Kidney (tissue), 13 donors: ENCODE measurements at regions not wholly inside any gene's neighbourhood (a gene's known extent, or its start where the extent isn't known, plus 50 kb on each side); places are given as distances from the start of the nearest gene placed in this dataset.

Experiments used
- DNase-seq, 5 donors: peaks; one replicate each; pipeline ENCODE4 v3.0.0-alpha.2; 2013 to 2020
- FAIRE-seq: peaks from 2 replicates; lab custom pipeline; 2012; peaks lifted over from hg19 to GRCh38; lab: Jason Lieb, UNC
- H3K27ac ChIP-seq, 2 donors: one replicate each; pipeline ENCODE4 v1.7.0; 2013; ENCODE audit warnings: low read depth in 2 of 2, low read length in 2 of 2, inconsistent platforms in 1 of 2
- H3K27me3 ChIP-seq: one replicate; pipeline ENCODE4 v1.7.1; 2013; ENCODE audit warnings: low read length, inconsistent platforms; ENCODE audit not compliant: control insufficient read depth, insufficient read depth
- H3K36me3 ChIP-seq, 3 donors: one replicate each; pipeline versions ENCODE4 v1.7.0 to v1.7.1; 2013; ENCODE audit warnings: low read length in 3 of 3, control low read depth in 1 of 3, inconsistent platforms in 1 of 3; ENCODE audit not compliant: insufficient read depth in 3 of 3, control insufficient read depth in 2 of 3
- H3K4me1 ChIP-seq, 3 donors: one replicate each; pipeline versions ENCODE4 v1.7.0 to v1.7.1; 2013; ENCODE audit warnings: low read length in 3 of 3, inconsistent platforms in 1 of 3, low read depth in 1 of 3; ENCODE audit not compliant: control insufficient read depth in 2 of 3, insufficient read depth in 2 of 3
- H3K4me3 ChIP-seq, 3 donors: one replicate each; pipeline versions ENCODE4 v1.7.0 to v1.8.1; 2013; ENCODE audit warnings: low read length in 3 of 3, control low read depth in 1 of 3, inconsistent platforms in 1 of 3
- H3K9ac ChIP-seq, 3 donors: one replicate each; pipeline versions ENCODE4 v1.7.0 to v1.7.1; 2013; ENCODE audit warnings: low read length in 3 of 3, control low read depth in 1 of 3, inconsistent platforms in 1 of 3
- H3K9me3 ChIP-seq, 3 donors: one replicate each; pipeline versions ENCODE4 v1.7.0 to v1.7.1; 2013; ENCODE audit warnings: low read length in 3 of 3, control low read depth in 1 of 3, inconsistent platforms in 1 of 3; ENCODE audit not compliant: control insufficient read depth in 2 of 3, insufficient read depth in 1 of 3
- CTCF ChIP-seq: IDR thresholded peaks from 3 replicates; pipeline ENCODE4 v1.5.1; 2012; ENCODE audit warnings: mild to moderate bottlenecking, moderate library complexity, borderline replicate concordance; ENCODE audit not compliant: insufficient read depth; ENCODE audit errors: extremely low read depth
- intact Hi-C: fragments of 100-400 bp; cut with DNase I; formaldehyde crosslinking; loops from one replicate; pipeline ENCODE4 v1.11.1; 2022
- donor health status: control.
- donor health status: control.
- donor health status: control.
- donor health status: control.
- donor health status: control.
- donor health status: DM: yes; HTN: yes; CAD: no.
- donor health status: Normal renal cell carcinoma (clear cell type).

DNA sequence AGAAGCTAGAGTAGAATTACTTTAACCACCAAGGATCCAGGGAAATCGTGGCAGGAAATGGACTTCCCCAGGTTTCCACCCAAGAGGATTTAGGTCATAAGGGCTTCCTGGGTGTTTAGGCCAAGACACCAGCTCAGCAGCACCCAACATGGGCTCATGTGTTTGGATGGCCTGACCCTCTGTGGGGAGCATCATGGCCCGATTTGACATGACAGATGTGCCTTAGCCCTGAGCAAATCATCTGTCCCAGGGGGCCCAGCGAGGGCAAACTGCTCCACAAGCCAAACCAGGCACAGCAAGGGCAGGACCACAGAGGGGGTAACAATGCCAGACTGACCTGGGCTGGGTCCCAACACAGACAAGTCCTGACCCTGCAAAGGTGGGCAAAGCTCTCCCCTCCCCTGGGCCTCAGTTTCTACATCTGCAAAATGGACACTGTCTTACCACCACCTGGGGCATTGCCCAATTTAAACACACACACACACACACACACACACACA, 232.8 kb downstream of the MATN1 start:
- Histone ChIP-seq H3K4me3 (no peak overlapping the region), H3K9me3 (no peaks in the 10 kb centered on the region), H3K4me1 (no peaks in the 10 kb centered on the region), H3K9ac (no peak overlapping the region), H3K36me3 (no peaks in the 10 kb centered on the region), H3K27me3 (no peaks in the 10 kb centered on the region), H3K27ac (no peak overlapping the region)
- DNase-seq (no peak), FAIRE-seq (no peak)
- TF ChIP-seq CTCF, result no peak
- intact Hi-C loops, result no loop called here

DNA sequence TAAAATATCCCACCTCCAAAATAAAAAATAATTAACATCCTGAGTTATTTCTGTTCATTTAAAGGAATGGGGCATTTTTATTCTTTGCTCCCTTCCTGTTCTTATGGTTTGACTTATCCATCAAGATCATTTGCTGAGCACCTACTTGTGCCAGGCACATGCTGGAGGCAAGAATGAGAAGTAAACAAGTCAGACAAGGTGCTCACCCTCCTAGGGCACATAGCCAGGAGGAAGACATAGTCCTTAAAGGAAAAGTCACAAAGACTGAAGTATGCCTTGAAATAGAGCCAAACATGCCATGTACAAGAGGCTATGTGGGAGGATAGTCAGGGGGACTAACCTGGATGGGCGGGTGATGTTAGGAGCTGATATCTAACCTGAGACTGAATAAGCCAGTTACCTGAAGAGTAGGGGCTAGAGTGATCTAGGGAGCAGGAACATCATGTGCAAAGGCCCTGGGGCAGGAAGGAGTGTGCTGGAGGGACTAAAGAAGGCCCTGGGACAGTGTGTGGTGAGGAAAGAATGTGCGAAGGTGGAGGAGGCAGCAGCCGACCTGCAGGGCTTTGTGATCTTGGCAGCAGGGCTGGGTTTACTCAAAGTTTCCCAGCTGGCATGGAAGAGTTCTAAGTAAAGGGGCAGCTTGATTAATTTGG, 233.5 kb downstream of the MATN1 start:
- intact Hi-C loops, result no loop called here
- Histone ChIP-seq H3K9ac (no peak overlapping the region), H3K4me1 (no peaks in the 10 kb centered on the region), H3K9me3 (no peaks in the 10 kb centered on the region), H3K27ac (no peak overlapping the region), H3K4me3 (no peak overlapping the region), H3K27me3 (no peaks in the 10 kb centered on the region), H3K36me3 (no peaks in the 10 kb centered on the region)
- no peak for DNase-seq
- no peak for TF ChIP-seq CTCF
- FAIRE-seq, result no peak

DNA sequence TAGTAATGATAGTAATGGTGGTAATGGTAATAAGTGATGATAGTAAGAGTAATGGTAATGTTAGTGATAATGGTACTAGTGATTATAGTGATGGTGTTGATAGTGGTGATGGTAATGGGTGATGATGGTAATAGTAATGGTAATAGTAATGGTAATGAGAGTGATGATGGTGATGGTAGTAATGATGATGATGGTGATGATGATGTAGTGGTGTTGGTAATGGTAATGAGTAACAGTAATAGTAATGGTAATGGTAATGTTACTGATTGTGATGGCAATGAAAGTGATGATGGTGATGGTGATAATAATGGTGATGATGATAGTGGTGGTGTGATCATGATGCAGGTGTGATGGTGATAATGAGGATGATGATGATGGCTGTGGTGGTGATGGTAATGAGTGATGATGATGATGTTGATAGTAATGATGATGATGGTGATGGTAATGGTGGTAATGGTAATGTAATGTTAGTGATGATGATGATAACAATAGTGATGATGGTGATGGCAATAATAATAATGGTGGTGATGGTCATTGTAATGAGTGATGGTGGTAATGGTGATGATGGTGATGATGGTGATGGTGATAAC, 235.0 kb downstream of the MATN1 start:
- H3K27ac ChIP-seq, result no peak overlapping the region
- H3K36me3 ChIP-seq, result no peaks in the 10 kb centered on the region
- H3K27me3 ChIP-seq, result no peaks in the 10 kb centered on the region
- no peak overlapping the region for H3K4me3 ChIP-seq
- no peak for FAIRE-seq
- no peak for DNase-seq
- no peaks in the 10 kb centered on the region for H3K4me1 ChIP-seq
- no peak overlapping the region for H3K9ac ChIP-seq
- TF ChIP-seq CTCF, result no peak
- no peaks in the 10 kb centered on the region for H3K9me3 ChIP-seq
- intact Hi-C loops, result no loop called here

GRCh38 chr1:30487042-30487441, 236.3 kb downstream of the MATN1 start:
- no peak for TF ChIP-seq CTCF
- Histone ChIP-seq H3K4me1 (no peaks in the 10 kb centered on the region), H3K36me3 (no peaks in the 10 kb centered on the region), H3K9ac (no peak overlapping the region), H3K9me3 (peaks cover 0 to 10% (median 0%) of the 10 kb centered on the region in 3 donors), H3K27ac (no peak overlapping the region), H3K4me3 (no peak overlapping the region), H3K27me3 (no peaks in the 10 kb centered on the region)
- FAIRE-seq (no peak), DNase-seq (no peak)
- intact Hi-C loops, result no loop called here
